Lung (tissue), 11 donors: ENCODE measurements at regions not wholly inside any gene's neighbourhood (a gene's known extent, or its start where the extent isn't known, plus 50 kb on each side); places are given as distances from the start of the nearest gene placed in this dataset.

Experiments used
- ATAC-seq: fragments of 200-7000 bp; cut with Tn5 transposase; one replicate; pipeline ENCODE4 v1.9.1; 2020; ENCODE audit warnings: moderate number of reproducible peaks; ENCODE audit not compliant: insufficient read depth, low FRiP score
- DNase-seq, 3 donors: peaks; one replicate each; pipeline ENCODE4 v3.0.0-alpha.2; 2013 to 2017
- H3K27ac ChIP-seq, 2 donors: one replicate each; pipeline ENCODE4 v1.5.1; 2013; ENCODE audit warnings: mild to moderate bottlenecking in 2 of 2, moderate library complexity in 2 of 2, control low read depth in 1 of 2, inconsistent platforms in 1 of 2, low read depth in 1 of 2, low read length in 1 of 2
- H3K27me3 ChIP-seq, 3 donors: one replicate each; pipeline ENCODE4 v1.5.1; 2013; ENCODE audit warnings: low read length in 2 of 3; ENCODE audit not compliant: control insufficient read depth in 3 of 3, insufficient read depth in 3 of 3
- H3K36me3 ChIP-seq, 4 donors: one replicate each; pipeline ENCODE4 v1.5.1; 2013; ENCODE audit warnings: low read length in 4 of 4, mild to moderate bottlenecking in 1 of 4, moderate library complexity in 1 of 4; ENCODE audit not compliant: control insufficient read depth in 4 of 4, insufficient read depth in 4 of 4
- H3K4me1 ChIP-seq, 5 donors: one replicate each; pipeline ENCODE4 v1.5.1; 2013; ENCODE audit warnings: low read length in 5 of 5, mild to moderate bottlenecking in 2 of 5, moderate library complexity in 1 of 5; ENCODE audit not compliant: control insufficient read depth in 5 of 5, insufficient read depth in 5 of 5
- H3K4me3 ChIP-seq: one replicate; pipeline ENCODE4 v1.5.1; 2013; ENCODE audit warnings: mild to moderate bottlenecking, control low read depth, moderate library complexity
- H3K9ac ChIP-seq, 2 donors: one replicate each; pipeline ENCODE4 v1.5.1; 2013; ENCODE audit warnings: low read length in 2 of 2, control low read depth in 1 of 2; ENCODE audit not compliant: insufficient read depth in 1 of 2
- H3K9me3 ChIP-seq, 4 donors: one replicate each; pipeline ENCODE4 v1.5.1; 2013; ENCODE audit warnings: low read length in 3 of 4, mild to moderate bottlenecking in 1 of 4, moderate library complexity in 1 of 4; ENCODE audit not compliant: control insufficient read depth in 4 of 4, insufficient read depth in 3 of 4
- CTCF ChIP-seq: IDR thresholded peaks from 2 replicates; pipeline ENCODE4 v1.5.1; 2012; ENCODE audit warnings: mild to moderate bottlenecking; ENCODE audit errors: control extremely low read depth, extremely low read depth
- WGBS, 2 donors: extraction: QIAGEN DNeasy Blood & Tissue Kit; methylation state at CpG; one replicate each; pipeline ENCODE4 v1.1.7; 2013; 5-methylcytosine and 5-hydroxymethylcytosine counted together
- donor health status: control.
- donor health status: control.
- donor health status: Bipolar disorder and iron deficiency.
- donor health status: healthy.
- donor health status: DM: yes; HTN: yes; CAD: no.

DNA sequence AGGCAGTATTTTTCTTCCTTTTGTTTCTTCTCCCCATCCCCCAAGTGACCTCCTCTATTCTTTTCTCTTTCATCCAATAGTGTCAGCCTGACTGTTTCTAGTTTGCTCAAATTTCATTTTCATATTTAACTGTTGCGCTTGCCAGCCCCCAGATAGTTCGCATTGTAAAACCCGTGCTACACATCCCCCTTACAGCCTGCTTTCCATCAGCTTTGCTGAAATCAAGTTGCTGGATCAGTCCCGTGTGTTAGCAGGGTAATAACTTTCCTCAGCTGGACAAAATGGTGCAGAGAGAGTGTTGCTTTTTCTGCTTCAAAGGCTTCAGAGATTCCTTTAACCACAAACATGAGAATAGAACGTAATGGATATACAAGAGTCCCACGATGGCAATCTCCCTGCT is 180.6 kb upstream of the NPVF start:
- TF ChIP-seq CTCF = no peak
- peaks cover 0 to 22% (median 7%) of the 10 kb centered on the region in 5 donors for H3K4me1 ChIP-seq
- WGBS, 2 donors = 83 to 86% methylated on average over 6 of the region's 6 CpGs
- H3K27ac ChIP-seq = no peak overlapping the region
- peaks cover 0 to 2% (median 0%) of the 10 kb centered on the region in 4 donors for H3K9me3 ChIP-seq
- H3K9ac ChIP-seq = no peak overlapping the region
- ATAC-seq = no peak
- H3K36me3 ChIP-seq = no peaks in the 10 kb centered on the region
- no peaks in the 10 kb centered on the region for H3K27me3 ChIP-seq
- no peak overlapping the region for H3K4me3 ChIP-seq
- DNase-seq = peak; percentile 36 to 77 (median 58)

DNA sequence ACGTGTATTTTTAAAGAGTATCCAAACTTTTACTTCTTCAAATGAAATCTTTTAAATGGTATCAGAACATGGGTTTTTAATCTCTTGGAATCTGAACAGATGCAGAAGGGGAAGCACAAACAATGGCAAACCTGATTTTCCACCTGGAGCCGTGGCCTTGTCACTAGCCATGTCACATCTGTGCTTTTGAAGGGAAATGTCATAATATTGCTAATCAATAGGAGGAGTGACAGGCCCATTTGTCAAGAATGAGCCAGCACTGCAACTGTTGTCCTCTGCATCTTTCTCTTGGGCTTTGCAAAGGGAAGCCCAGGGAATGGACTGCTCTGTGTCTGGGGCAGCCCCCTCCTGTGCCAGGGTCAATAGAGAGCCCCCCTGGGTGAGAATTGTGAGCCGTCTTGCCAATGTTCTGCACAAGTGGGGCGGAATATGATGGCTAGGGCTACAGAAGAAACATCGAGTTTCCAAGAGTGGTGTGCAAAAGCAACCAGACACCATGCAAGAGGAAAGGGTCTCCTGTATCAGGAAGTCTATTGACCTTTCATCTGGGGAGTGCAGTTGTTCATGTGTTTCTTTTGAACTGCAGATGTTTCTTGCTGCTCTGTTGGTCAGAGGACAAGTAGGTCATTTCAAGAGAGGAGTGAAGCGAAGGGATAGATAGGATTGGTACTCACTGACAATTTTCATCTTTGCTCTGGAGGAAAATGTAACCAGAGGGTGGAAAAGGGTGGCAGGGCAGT is 181.8 kb upstream of the NPVF start:
- Histone ChIP-seq H3K9ac (no peak overlapping the region), H3K36me3 (no peaks in the 10 kb centered on the region), H3K4me1 (peaks cover 0 to 22% (median 7%) of the 10 kb centered on the region in 5 donors), H3K27me3 (no peaks in the 10 kb centered on the region), H3K27ac (no peak overlapping the region), H3K9me3 (peaks cover 0 to 3% (median 0%) of the 10 kb centered on the region in 4 donors), H3K4me3 (no peak overlapping the region)
- ATAC-seq (no peak), DNase-seq (no peak)
- TF ChIP-seq CTCF = no peak
- WGBS, 2 donors = 78 to 83% methylated on average over 6 of the region's 6 CpGs

DNA sequence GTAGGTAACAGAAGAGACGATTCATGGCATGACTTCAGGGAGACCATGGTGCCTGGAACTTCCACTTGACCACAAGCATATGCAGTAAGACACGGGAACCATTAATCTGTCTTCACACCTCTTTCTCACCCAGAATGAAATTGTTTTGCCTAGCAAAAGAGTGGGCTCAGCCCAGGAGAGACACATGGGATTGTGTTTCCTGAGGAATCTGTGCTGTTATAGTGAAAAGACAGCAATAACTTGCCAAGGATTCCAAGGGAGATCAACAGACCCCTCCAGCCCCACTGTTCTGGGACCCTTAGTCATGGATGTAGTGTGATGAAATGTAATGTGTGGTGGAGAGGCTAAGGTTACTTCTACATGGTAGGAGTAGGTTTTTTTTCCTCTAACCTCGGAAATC is 192.5 kb upstream of the NPVF start:
- no peaks in the 10 kb centered on the region for H3K36me3 ChIP-seq
- no peaks in the 10 kb centered on the region for H3K9me3 ChIP-seq
- 76 to 84% methylated on average over 3 of the region's 3 CpGs for WGBS, 2 donors
- no peak overlapping the region for H3K9ac ChIP-seq
- no peak for TF ChIP-seq CTCF
- no peaks in the 10 kb centered on the region for H3K27me3 ChIP-seq
- H3K4me3 ChIP-seq = no peak overlapping the region
- DNase-seq (peak; percentile 44 to 87 (median 73)), ATAC-seq (no peak)
- peaks cover 0 to 9% (median 3%) of the 10 kb centered on the region in 5 donors for H3K4me1 ChIP-seq
- no peak overlapping the region for H3K27ac ChIP-seq
